ENCODE measurements at regions not wholly inside any gene's neighbourhood (a gene's known extent, or its start where the extent isn't known, plus 50 kb on each side); places are given as distances from the start of the nearest gene placed in this dataset.

- TF ChIP-seq CTCF (IDR thresholded peaks at IDR 0.05; ENCODE audit: poor library complexity) = no peak
- no peak for TF ChIP-seq EZH2phosphoT487 (IDR thresholded peaks at IDR 0.05; ENCODE audit: low read depth, severe bottlenecking, unreplicated experiment)
- no peak for TF ChIP-seq EZH2 (IDR thresholded peaks at IDR 0.05; ENCODE audit: borderline replicate concordance)
These were observed 494.1 kb upstream of the MEIS1 start for GRCh38 chr2:65940856-65941255.
